GM21737 (cell line): ENCODE measurements at regions not wholly inside any gene's neighbourhood (a gene's known extent, or its start where the extent isn't known, plus 50 kb on each side); places are given as distances from the start of the nearest gene placed in this dataset.
"Not testable (repeated sequence)": the region's sequence is repeated elsewhere in the genome, so short reads cannot be mapped to it uniquely, and the experiment has no call there.

Source experiments
- ATAC-seq: cut with Tn5 transposase; IDR thresholded peaks from one replicate; pipeline ENCODE4 v1.9.1; 2021; ENCODE audit warnings: mild to moderate bottlenecking, moderate library complexity; ENCODE audit not compliant: unreplicated experiment

GRCh38 chr10:6706725-6707124 is 126.6 kb upstream of the PRKCQ start:
- ATAC-seq = no peak

DNA sequence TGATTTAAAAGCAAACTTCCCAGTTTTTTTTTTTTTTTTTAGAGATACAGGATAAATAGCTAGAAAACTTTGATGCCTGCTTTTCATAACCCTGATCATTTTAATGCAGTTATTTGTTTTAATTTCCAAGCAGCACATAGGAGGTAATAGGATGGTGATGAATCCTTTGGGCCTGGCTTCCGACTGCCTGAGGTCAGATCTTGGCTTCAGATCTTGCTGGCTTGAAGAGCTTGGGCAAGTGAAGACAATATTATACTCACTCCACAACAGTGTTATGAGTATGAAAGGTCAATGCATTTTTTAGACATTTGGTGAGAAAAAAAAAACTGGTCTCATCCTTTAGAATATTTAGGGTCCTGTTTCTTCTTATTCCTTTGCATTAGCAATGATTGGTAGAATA is 124.8 kb upstream of the PRKCQ start:
- no peak for ATAC-seq

DNA sequence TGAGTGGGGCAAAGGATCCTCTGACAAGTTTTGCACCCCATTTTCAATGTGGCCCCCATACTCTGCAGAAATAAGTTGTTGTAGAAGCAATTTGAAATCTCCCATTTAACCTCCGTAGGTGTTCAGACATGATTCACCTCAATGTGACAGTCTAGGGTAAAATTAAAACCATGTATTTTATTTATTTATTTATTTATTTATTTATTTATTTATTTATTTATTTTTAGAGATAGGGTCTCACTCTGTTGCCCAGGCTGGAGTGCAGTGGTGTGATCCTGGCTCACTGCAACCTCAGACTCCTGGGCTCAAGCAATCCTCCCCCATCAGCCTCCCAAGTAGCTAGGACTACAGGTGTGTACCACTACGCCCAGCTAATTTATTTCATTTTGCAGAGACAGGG is 122.8 kb upstream of the PRKCQ start:
- not testable (repeated sequence) for ATAC-seq

DNA sequence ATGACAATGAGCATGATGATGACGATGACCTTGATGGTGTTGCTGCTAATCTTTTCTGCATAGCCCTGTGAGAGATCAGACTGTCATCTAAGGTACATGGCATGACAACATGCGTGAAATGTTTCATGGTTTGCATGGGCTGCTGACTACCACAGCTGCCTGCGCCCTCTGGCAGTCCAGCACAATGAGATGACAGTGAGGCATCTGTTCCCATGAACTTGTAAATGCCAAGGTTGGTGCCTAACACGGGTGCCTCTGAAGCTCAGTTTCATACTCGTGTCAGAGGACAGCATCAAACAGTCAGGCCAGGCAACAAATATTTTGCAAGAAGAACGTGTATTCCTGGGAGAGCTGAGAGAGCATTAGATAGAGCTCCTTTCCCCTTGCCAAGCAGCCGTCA is 122.0 kb upstream of the PRKCQ start:
- no peak for ATAC-seq

GRCh38 chr10:6701289-6701688 is 121.2 kb upstream of the PRKCQ start:
- ATAC-seq = no peak

DNA sequence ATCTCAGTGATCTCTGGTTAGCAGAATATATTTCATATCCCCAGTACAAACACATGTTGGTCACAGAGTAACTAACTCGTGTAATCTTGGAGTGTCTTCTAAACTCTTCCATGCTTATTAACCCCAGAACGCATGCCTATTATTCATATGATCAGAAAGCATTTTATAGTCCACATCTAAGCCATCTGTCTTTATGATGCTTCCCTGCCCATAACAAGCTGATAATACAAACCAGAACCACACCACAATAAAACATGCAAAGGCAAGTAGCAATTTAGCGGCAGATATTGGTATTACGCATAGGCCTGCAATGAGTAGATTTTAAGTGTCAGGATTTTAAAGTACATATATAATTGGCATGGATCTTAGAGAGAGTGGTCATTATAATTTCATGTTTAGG is 120.0 kb upstream of the PRKCQ start:
- ATAC-seq = no peak

- no peak for ATAC-seq
Measured at GRCh38 chr10:6699336-6699735, 119.3 kb upstream of the PRKCQ start.

GRCh38 chr10:6695519-6695918 is 115.4 kb upstream of the PRKCQ start:
- no peak for ATAC-seq

- ATAC-seq = no peak
Measured at GRCh38 chr10:6694447-6695140, 114.5 kb upstream of the PRKCQ start.

- ATAC-seq = no peak
Measured at GRCh38 chr10:6692856-6693255, 112.8 kb upstream of the PRKCQ start.

DNA sequence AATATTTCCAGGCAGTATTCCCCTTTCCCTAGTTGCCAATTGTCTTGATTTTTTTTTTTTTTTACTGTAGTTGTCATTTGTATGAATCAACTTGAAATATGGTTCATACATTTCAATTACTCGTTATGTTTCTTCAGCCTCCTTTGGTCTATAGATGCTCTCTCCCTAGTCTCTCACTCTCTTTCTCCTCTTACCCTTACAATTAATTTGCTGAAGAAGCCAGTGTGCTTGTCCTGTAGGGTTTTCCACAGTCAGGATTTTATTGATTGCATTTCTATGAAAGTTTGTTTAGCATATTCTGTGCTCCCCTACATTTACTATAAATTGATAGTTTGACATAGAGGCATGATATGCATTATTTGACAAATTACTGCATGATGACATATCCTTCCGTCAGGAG is 112.0 kb upstream of the PRKCQ start:
- no peak for ATAC-seq

- no peak for ATAC-seq
Measured at GRCh38 chr10:6689036-6689435, 109.0 kb upstream of the PRKCQ start.

DNA sequence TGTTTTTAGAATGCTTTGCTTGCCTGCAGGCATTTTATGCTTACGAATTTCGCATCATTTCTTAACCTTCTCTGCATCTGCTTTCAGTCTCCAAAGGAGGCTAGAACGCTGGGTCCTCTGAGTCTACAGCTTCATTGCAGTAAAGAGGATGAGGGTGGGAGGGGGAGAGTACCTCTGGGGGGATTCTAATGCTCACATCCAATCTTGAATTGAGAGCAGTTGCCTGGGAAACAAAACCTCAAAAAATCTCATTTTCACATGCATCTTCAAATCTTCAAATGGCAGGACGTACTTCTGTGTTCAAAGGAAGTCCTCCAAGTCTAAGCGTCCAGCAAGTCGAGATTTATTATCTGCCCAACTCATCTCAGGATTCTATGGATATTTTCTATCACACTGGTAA is 100.7 kb upstream of the PRKCQ start:
- no peak for ATAC-seq

- ATAC-seq = no peak
Measured at GRCh38 chr10:6678956-6679355, 98.9 kb upstream of the PRKCQ start.

DNA sequence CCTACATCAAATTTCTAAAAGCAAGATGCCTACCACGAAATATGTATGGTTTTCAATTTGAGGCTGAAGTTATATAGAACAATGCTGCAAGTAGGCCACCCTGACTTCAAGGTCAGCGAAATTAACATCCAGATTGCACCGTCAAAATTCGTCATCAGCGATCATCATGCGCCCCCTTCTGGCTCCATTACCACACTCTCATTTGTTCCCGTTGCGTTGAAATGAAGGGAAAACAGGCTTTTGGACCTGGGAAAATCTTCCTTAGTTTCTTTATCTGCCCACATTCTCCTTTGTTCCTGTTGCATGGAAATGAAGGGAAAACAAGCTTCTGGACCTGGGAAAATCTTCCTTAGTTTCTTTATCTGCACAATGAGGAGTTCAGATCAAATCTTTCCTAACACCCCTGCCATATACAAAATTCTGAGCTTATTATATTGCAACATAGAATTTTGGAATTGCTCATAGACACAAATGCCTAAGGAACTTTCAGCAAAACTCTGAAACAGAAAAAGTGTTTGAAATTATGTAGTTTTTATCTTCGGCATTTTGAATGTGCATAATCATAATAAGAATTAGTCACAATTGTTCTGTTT is 98.2 kb upstream of the PRKCQ start:
- no peak for ATAC-seq

GRCh38 chr10:6677129-6677528 is 97.1 kb upstream of the PRKCQ start:
- not testable (repeated sequence) for ATAC-seq

DNA sequence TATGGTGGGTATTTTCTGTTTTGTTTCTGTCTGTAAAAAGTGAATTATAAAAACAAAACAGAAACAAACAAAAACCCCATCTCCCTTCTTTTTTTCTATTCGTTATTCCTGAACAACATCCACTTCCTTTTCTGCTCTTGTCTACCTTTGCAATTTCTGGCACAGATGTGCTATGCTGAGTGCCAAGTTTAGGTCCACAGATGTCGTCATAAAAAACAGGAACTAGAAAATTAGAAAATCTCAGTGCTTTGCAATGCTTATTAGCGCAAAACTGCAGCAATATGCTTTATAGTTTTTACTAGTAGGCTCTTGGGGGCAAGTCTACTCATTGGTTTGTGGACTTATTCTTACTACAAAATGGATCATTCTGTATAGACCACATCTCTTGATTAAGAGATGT is 94.2 kb upstream of the PRKCQ start:
- ATAC-seq = no peak

DNA sequence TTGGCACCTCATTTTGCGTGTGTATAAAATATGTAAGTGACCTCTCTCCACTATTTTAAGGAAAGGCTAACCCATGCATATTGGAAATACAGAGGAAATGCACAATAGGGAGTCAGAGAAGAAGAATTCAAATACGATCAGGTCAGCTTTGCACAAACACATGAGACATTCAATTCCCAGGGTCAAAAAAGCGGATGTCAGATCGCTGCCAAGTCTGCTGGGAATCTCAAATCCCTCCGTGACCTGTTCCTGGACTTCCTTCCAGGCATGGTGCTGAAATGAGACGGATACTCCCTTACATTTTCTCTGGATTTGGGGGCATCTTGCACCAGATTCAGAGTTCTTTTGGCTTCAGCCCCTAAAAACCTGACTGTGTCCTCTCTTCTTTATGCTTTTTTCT is 91.9 kb upstream of the PRKCQ start:
- ATAC-seq = no peak

GRCh38 chr10:6669269-6669859 is 89.3 kb upstream of the PRKCQ start:
- ATAC-seq = no peak

DNA sequence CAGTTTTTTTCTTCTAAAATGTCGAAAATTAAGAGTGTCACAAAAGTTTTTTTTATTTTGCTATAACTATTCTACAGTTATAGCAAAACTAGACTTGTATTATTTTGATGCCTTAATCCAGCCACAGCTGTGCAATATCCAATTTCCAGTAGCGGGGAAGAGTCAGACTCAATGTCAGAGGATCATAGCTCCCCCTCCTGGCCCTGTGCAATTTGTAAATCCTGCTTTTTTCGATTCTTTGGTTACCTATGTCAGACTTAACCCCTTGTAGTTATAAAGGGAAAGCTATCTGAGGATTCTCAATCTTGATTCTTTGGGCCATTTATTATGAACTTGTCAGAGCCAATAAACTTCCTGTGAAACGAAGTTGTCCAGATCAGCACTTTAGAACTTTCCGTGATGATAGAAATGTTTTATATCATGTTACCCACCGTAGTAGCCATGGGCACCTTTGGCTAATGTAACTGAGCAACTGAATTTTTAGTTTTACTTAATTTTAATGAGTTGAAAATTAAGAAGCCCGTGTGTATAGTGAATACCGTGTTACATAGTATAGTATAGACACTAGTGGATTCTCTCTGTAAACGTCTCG is 87.7 kb upstream of the PRKCQ start:
- ATAC-seq = no peak

GRCh38 chr10:6667150-6667549 is 87.1 kb upstream of the PRKCQ start:
- no peak for ATAC-seq

DNA sequence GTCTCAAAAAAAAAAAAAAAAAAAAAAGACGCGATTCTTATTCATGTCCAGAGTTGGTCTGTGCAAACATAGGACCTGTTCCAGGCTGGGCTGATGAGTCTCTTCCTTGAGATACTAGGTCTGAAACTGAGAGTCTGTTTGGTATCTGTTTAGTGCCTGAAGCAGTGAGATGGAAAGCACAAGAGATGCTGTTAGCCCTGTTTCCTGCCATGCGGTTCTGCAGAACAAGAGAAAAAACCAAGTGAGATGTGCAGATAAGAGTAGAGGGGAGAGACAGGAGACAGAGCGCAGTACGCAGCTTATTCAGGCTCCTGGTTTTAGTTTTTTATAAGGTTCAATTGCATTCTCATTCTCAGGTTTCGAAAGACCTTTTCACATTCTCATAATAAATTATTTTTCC is 85.8 kb upstream of the PRKCQ start:
- no peak for ATAC-seq
